ENCODE measurements at regions not wholly inside any gene's neighbourhood (a gene's known extent, or its start where the extent isn't known, plus 50 kb on each side); places are given as distances from the start of the nearest gene placed in this dataset.

GRCh38 chr6:145275019-145275418 is 460.3 kb downstream of the EPM2A start:
- no peak for TF ChIP-seq CTCF (IDR thresholded peaks at IDR 0.05)
- TF ChIP-seq POLR2A (IDR thresholded peaks at IDR 0.05), result no peak

All from Peyer's patch (tissue), 4 donors.